Natural killer cell (primary cell): ENCODE measurements at regions not wholly inside any gene's neighbourhood (a gene's known extent, or its start where the extent isn't known, plus 50 kb on each side); places are given as distances from the start of the nearest gene placed in this dataset.

Experiments used
- ATAC-seq, 3 donors: fragments of 150-1000 bp in 2 of 3; fragments of 200-7000 bp in 1 of 3; cut with Tn5 transposase; 1 replicate in 1 of 3; 2 replicates in 2 of 3; pipeline ENCODE4 v1.10.0; 2021; ENCODE audit warnings: mild to moderate bottlenecking in 2 of 3, moderate library complexity in 2 of 3
- DNase-seq, 2 donors: peaks; one replicate each; pipeline versions ENCODE4 v3.0.0 to v3.0.0-alpha.2; 2013 to 2021; ENCODE audit warnings: mixed read lengths in 1 of 2
- H3K27ac ChIP-seq: one replicate; pipeline ENCODE4 v1.5.1; 2013; ENCODE audit warnings: mild to moderate bottlenecking, low read length
- H3K27me3 ChIP-seq: one replicate; pipeline ENCODE4 v1.6.1; 2013; ENCODE audit warnings: low read length; ENCODE audit not compliant: control insufficient read depth, insufficient read depth
- H3K36me3 ChIP-seq: one replicate; pipeline ENCODE4 v1.6.1; 2013; ENCODE audit warnings: low read length; ENCODE audit not compliant: control insufficient read depth, insufficient read depth
- H3K4me1 ChIP-seq: one replicate; pipeline ENCODE4 v1.6.1; 2013; ENCODE audit warnings: low read length; ENCODE audit not compliant: control insufficient read depth, insufficient read depth
- H3K4me3 ChIP-seq: one replicate; pipeline ENCODE4 v1.5.1; 2013; ENCODE audit warnings: low read length
- H3K9me3 ChIP-seq: one replicate; pipeline ENCODE4 v1.6.1; 2013; ENCODE audit warnings: low read length; ENCODE audit not compliant: control insufficient read depth, insufficient read depth
- H3K27ac Mint-ChIP-seq, 2 donors: one replicate each; pipeline ENCODE4 v1.8.0; 2022; ENCODE audit warnings: mild to moderate bottlenecking in 2 of 2, mixed read lengths in 2 of 2, moderate library complexity in 1 of 2
- H3K27me3 Mint-ChIP-seq, 2 donors: one replicate each; pipeline ENCODE4 v1.8.0; 2022; ENCODE audit warnings: low read depth in 2 of 2, mixed read lengths in 2 of 2
- H3K36me3 Mint-ChIP-seq: one replicate; pipeline ENCODE4 v1.8.0; 2022; ENCODE audit warnings: mixed read lengths
- H3K4me1 Mint-ChIP-seq, 2 donors: one replicate each; pipeline ENCODE4 v1.8.0; 2022; ENCODE audit warnings: mixed read lengths in 2 of 2
- H3K4me3 Mint-ChIP-seq: one replicate; pipeline ENCODE4 v1.8.0; 2022; ENCODE audit warnings: mild to moderate bottlenecking, moderate library complexity, mixed read lengths
- H3K9me3 Mint-ChIP-seq, 2 donors: one replicate each; pipeline ENCODE4 v1.8.0; 2022; ENCODE audit warnings: mixed read lengths in 2 of 2
- WGBS: methylation state at CpG from one replicate; pipeline ENCODE4 v1.1.7; 2013; ENCODE audit warnings: missing lambda C conversion rate; ENCODE audit not compliant: insufficient coverage; 5-methylcytosine and 5-hydroxymethylcytosine counted together
- intact Hi-C: fragments of 100-400 bp; cut with micrococcal nuclease; formaldehyde crosslinking; loops from one replicate; pipeline ENCODE4 v1.14.2; 2022
- TF ChIP-seq, protein P1 (sequence below): fragments of 200-600 bp; IDR thresholded peaks from one replicate; pipeline ENCODE4 v1.8.0; 2022; ENCODE audit warnings: antibody characterized with exemption

DNA sequence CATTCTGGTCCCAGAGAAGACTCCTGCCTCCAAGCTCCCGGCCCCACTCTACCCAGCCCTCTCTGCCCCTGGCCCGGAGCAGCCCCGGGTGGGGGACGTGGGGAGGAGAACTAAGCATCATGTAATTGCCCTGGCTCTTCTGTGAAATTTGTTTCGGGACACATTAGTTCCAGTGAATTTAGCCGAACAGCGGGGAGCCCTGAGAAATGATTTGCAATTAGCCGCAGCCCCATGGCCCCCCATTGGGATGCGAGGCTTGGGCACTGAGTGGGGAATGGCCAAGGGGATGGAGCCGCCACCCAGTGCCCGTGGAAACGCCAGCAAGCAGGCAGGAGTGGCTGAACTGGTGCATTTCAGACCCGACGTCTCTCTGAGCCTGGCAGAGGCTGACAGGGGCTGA, 173.9 kb upstream of the LHX5 start:
- Mint-ChIP-seq H3K4me3 (no peak overlapping the region), H3K4me1 (no peaks in the 10 kb centered on the region), H3K27ac (no peak overlapping the region), H3K36me3 (no peaks in the 10 kb centered on the region), H3K9me3 (no peaks in the 10 kb centered on the region), H3K27me3 (peaks cover 26 to 64% of the 10 kb centered on the region in 2 donors)
- Histone ChIP-seq H3K4me3 (no peak overlapping the region), H3K4me1 (no peaks in the 10 kb centered on the region), H3K27ac (no peak overlapping the region), H3K36me3 (no peaks in the 10 kb centered on the region), H3K9me3 (no peaks in the 10 kb centered on the region), H3K27me3 (no peaks in the 10 kb centered on the region)
- intact Hi-C loops = no loop called here
- WGBS = 51% methylated on average over 13 of the region's 14 CpGs
- TF ChIP-seq, protein P1, sequence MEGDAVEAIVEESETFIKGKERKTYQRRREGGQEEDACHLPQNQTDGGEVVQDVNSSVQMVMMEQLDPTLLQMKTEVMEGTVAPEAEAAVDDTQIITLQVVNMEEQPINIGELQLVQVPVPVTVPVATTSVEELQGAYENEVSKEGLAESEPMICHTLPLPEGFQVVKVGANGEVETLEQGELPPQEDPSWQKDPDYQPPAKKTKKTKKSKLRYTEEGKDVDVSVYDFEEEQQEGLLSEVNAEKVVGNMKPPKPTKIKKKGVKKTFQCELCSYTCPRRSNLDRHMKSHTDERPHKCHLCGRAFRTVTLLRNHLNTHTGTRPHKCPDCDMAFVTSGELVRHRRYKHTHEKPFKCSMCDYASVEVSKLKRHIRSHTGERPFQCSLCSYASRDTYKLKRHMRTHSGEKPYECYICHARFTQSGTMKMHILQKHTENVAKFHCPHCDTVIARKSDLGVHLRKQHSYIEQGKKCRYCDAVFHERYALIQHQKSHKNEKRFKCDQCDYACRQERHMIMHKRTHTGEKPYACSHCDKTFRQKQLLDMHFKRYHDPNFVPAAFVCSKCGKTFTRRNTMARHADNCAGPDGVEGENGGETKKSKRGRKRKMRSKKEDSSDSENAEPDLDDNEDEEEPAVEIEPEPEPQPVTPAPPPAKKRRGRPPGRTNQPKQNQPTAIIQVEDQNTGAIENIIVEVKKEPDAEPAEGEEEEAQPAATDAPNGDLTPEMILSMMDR = no peak
- ATAC-seq = no peak
- DNase-seq = no peak

DNA sequence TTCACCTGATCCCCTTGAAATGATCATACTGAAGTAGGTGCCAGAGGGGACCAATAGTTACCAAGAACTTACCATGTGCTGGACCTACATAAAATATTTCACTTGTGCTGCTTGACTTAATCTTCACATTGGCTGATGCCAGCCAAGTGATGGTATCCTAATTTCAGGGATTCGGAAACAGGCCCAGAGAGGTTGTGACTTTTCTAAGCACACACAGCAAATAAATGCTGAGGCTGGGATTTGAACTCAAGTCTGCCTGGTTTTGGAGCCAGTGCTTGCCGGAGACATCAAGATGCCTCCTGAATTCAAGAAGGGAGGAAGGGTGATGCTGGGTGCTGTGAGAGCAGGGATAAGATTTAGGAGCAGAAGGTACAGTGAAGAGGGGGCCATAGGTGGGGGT, 173.5 kb upstream of the LHX5 start:
- intact Hi-C loops = no loop called here
- H3K4me1 ChIP-seq = no peaks in the 10 kb centered on the region
- H3K27me3 ChIP-seq = no peaks in the 10 kb centered on the region
- TF ChIP-seq, protein P1 = no peak
- H3K9me3 ChIP-seq = no peaks in the 10 kb centered on the region
- Mint-ChIP-seq H3K27me3 (peaks cover 26 to 62% of the 10 kb centered on the region in 2 donors), H3K36me3 (no peaks in the 10 kb centered on the region), H3K27ac (no peak overlapping the region), H3K9me3 (no peaks in the 10 kb centered on the region), H3K4me3 (no peak overlapping the region), H3K4me1 (no peaks in the 10 kb centered on the region)
- no peak overlapping the region for H3K27ac ChIP-seq
- ATAC-seq (no peak), DNase-seq (no peak)
- 81% methylated on average over 2 of the region's 2 CpGs for WGBS
- H3K36me3 ChIP-seq = no peaks in the 10 kb centered on the region
- no peak overlapping the region for H3K4me3 ChIP-seq

DNA sequence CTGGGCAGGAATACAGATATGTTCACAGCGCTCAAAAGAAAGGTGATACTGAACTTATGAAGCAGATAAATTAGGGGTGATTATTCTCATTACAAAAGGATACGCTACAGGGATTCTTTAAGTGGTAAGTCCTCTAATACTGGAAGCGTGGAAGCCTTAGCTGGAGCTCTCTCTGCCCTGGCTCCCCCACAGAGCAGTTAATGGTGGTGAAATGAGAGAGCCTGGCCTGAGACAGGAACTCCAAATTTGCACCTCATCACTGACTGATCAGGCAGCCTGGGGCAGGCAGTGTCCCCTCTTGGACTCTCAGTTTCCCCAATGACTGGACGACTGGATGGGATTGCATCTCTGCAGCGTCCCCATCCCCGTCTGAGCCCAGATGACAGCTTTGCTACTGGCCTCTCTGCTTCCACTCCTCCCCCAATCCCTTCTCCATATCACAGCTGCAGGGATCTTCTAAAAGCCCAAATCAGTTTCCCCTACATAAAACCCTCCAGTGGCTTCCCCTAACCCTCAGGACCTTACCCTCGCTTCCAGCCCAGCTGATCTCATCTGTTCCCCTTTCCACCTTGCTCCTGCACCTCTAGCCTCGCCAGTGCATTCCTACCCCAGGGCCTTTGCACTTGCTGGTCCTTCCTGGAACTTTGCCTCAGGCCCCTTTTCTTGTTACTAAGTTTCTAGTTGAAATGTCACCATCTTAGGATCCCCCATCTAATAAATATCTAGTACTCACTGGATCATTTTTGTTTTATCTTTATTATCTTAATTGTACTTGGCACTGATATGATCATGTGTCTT, 171.7 kb upstream of the LHX5 start:
- Histone ChIP-seq H3K27ac (no peak overlapping the region), H3K27me3 (no peaks in the 10 kb centered on the region), H3K4me1 (no peaks in the 10 kb centered on the region), H3K4me3 (no peak overlapping the region), H3K9me3 (no peaks in the 10 kb centered on the region), H3K36me3 (no peaks in the 10 kb centered on the region)
- TF ChIP-seq, protein P1 = no peak
- DNase-seq = no peak
- H3K9me3 Mint-ChIP-seq = no peaks in the 10 kb centered on the region
- intact Hi-C loops = no loop called here
- ATAC-seq = no peak
- H3K27ac Mint-ChIP-seq = no peak overlapping the region
- peaks cover 0 to 4% of the 10 kb centered on the region in 2 donors for H3K4me1 Mint-ChIP-seq
- H3K4me3 Mint-ChIP-seq = no peak overlapping the region
- WGBS = 52% methylated on average over 8 of the region's 8 CpGs
- no peaks in the 10 kb centered on the region for H3K36me3 Mint-ChIP-seq
- peaks cover 27 to 54% of the 10 kb centered on the region in 2 donors for H3K27me3 Mint-ChIP-seq

DNA sequence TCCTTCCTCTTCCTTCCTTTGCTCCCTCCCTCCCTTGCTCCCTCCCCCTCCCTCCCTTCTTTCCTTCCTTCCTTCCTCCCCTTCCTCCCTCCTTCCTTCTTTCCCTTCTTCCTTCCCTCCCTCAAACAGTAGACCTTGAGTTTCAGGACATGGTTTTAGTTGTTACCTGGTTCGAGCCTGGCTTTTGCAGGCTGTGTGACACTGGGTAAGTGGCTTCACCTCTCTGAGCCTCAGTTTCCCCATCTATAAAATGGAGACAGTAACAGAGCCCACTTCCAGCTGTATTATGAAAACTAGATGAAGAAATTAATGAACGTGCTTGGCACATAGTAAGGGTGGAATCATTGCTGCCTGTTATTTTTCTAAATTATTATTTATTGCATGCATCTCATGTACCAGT, 171.0 kb upstream of the LHX5 start:
- no peaks in the 10 kb centered on the region for H3K27me3 ChIP-seq
- Mint-ChIP-seq H3K9me3 (no peaks in the 10 kb centered on the region), H3K27me3 (peaks cover 23 to 50% of the 10 kb centered on the region in 2 donors), H3K4me1 (peaks cover 0 to 5% of the 10 kb centered on the region in 2 donors), H3K36me3 (no peaks in the 10 kb centered on the region), H3K4me3 (no peak overlapping the region), H3K27ac (no peak overlapping the region)
- WGBS = 55% methylated on average over 1 of the region's 2 CpGs
- no peak overlapping the region for H3K27ac ChIP-seq
- H3K9me3 ChIP-seq = no peaks in the 10 kb centered on the region
- DNase-seq (no peak), ATAC-seq (no peak)
- TF ChIP-seq, protein P1 = no peak
- intact Hi-C loops = no loop called here
- no peak overlapping the region for H3K4me3 ChIP-seq
- H3K36me3 ChIP-seq = no peaks in the 10 kb centered on the region
- no peaks in the 10 kb centered on the region for H3K4me1 ChIP-seq
